Activated CD8-positive, alpha-beta memory T cell treated with anti-CD3 and anti-CD28 coated beads for 1 hour (primary cell): ENCODE measurements at regions not wholly inside any gene's neighbourhood (a gene's known extent, or its start where the extent isn't known, plus 50 kb on each side); places are given as distances from the start of the nearest gene placed in this dataset.

Experiments used
- DNase-seq, 2 donors: peaks; one replicate each; pipeline ENCODE4 v3.0.0-alpha.2; 2020; ENCODE audit warnings: low read depth in 1 of 2; ENCODE audit errors: extremely low read depth in 1 of 2

DNA sequence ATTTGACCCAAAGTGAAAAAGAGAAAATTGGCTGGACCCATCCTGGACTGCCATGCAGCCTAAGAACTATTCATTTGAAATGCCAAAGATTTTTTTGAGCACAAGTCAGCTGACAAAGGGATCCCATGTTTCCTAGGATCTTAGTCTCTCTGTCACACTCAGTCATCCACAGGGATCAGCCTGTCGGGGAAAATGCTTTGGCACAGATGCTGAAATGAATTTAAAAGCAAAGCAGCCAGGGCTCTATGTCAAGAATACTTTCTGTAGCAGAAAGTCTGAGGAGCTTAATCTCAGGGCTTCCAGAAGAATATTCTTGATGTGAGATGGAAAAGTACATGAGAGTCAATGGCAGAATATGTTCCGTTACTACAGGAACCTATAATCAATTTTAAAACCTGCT is 1900.8 kb downstream of the MRPL39 start:
- no peak for DNase-seq

DNA sequence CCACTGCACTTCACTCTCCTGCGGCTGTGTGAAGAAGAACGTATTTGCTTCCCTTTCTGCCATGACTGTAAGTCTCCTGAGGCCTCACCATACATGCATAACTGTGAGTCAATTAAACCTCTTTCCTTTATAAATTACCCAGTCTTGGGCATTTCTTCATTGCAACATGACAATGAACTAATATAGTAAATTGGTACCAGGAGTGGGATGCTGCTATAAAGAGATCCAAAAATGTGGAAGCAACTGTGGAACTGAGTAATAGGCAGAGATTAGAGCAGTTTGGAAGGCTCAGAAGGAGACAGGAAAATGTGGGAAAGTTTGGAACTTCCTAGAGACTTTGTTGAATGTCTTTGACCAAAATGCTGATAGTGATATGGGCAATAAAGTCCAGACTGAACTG is 1907.9 kb downstream of the MRPL39 start:
- no peak for DNase-seq

DNA sequence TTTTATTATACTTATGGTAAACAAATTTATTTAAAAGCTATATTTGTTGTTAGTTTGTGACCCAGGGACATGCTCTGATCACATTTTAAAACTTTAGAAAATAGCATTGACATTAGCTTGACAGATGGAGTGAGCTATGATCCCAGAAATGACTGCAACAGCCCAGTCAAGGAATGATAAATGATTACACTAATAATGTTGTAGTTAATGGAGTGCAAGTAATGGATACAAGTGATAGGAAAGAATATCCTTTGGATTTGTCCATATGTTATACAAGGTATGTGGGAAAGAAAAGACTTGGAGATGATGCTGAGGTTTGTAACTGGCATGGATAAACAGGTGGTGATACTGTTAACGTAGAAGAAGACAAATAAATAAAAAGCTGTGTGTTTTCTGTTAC is 1908.7 kb downstream of the MRPL39 start:
- no peak for DNase-seq

DNA sequence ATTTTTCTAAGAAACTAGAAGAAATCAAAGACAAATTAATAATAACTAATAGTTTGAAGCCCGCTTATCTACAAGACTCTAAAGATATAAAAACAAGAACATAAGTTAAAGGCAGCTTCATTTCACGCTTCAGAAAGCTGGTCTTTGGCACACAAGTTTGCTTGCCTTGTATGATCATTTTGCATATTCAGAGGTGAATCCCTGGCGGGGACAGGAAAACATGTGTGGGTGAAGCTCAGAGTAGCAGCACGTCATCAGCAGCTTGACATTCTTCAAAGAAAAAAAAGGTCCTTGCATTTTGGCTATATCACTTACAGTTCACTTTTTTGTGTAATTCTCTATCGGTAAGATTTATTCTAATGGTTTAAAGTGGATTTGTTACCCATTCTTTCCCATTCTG is 1911.8 kb downstream of the MRPL39 start:
- DNase-seq: no peak

DNA sequence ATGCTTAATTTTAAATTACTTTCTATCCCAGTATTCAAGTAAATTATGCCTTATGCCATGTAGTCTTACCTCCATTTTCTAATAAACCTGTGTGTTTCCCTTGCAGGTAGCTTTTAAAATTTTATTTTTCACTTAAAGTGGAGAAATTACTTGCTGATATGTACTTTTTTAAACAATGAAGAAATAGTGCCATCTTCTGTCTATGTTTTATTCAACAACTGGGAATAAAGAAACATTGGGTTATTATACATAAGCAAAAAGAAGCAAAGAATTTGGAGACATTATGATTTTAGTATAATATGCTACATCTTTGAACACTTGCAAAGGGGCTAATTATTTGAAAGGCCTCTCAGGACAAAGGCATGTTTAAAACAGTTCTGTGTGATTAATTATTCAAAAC is 1912.9 kb downstream of the MRPL39 start:
- DNase-seq: no peak

DNA sequence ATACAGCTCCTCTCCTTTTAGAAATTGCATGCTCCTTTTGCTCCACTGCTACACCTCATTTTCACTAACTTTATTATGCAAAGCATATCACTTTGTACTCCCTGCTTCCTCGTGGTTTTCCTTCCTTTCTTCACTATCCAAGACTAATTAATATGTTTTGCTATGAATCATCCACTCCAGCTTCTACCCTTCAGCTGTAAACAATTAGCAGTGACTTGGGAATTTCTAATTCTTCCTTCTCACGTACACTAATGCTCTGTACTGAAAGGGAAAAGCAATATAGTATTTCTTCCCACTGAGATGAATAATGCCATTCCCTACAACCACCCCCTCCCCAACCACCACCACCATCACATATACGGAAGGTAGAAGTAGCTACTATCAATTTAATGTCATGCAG is 1917.0 kb downstream of the MRPL39 start:
- DNase-seq: no peak

DNA sequence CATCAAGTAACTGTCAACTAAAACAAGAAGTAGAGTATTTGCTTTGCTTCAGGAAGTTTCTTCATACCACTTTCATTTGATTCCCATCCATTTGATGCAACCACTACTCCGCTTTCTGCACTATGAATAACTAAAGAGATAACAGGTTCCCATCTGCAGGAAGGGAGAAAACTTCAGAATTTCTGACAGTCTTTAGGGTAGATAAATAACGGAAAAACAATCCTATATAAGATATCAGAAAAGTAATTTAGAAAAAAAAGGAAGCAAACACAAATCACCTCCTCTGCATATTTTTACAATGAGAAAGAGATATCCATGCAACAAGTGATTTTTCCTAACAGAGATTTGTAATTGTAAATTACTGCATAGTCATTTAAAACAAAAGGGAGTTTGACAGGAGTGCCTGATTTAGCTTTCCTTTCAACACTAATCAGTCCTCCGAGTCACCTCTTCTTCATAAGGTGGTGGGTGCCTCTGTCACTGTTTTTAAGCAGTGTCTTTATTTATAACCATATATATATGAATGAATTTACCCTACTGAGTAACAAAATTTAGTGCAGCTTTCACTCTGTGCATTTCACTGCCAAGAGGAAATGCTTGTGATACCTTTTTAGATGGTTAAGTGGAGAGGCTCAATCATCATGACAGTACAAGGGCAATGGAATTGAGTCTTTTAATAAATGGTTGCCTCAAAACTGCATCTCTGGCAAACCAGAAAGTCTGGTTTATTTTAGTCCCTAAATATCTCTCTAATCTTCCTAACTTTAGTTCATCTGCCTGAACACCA is 1920.4 kb downstream of the MRPL39 start:
- DNase-seq: no peak

DNA sequence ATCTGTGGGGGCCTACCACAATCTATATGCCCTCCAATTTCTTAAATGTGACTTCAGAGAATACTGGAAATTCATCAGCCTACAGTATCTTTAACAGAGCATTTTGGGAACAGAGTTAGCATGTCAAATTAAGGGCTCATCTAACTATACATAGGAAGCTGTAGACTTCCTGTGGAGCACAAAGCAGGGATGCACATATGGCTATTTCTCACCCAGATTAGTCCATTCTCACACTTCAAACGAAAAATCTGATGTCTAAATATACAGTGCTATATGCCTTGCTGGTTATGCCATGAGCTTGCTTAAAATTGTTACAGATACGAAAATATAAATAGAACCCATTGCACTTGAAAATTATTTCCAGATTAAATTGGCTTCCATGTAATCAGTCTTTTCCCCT is 1922.8 kb downstream of the MRPL39 start:
- no peak for DNase-seq

DNA sequence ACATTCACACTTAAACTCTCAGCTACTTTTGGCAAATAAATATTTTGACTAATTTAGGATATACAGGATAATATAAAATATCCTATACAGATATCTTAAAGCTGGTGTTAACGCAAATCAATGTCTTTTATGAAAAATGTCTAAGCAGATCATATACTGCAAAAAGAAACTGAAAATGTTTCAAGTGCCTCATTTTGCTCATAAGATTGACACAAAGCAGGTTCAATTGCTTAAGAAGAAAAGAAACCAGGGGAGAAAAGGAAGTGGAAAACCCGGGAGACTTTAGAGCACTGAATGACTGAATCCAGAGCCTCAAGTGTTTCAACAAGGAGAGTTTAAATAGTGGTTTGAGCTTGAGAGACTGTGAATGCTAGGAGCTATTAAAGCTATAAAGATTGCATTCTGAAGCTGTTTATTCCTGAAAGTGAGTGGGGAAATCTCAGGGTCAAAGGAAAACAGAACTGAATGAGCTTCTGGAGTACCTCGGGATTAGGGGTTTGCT is 1943.0 kb downstream of the MRPL39 start:
- DNase-seq: no peak

DNA sequence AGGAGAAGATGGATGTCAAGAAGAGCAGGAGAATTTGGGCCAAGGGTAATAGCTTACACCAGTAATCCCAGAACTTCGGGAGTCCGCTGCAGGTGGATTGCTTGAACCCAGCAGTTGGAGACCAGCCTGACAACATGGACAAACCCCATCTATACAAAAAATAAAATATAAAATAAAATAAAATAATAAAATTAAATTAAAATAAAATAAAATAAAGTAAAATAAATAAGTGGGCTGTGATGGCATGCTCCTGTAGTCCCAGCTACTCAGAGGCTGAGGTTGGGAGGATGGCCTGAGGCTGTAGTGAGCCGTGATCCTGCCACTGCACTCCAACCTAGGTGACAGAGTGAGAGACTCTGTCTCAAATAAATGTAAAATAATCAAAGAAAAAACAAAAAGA is 1946.7 kb downstream of the MRPL39 start:
- no peak for DNase-seq

DNA sequence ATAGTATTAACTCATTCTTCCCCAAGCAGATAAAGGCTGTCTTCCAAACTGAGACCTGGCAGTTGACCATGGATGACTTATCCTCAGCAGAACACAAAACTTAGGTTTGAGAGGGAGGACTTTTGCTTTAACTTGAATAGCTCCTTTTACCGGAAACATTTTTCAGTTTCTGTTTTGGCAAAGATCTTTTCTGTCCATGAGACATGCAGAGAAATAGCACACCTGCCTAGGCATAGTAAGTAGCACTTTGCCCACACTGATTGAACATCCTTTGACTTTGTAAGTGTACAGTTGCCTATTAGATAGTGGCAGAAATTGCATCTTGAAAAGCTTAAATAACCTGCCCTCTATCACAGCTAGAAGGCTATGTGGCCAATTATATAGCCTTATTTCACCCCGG is 1962.5 kb downstream of the MRPL39 start:
- DNase-seq: no peak

DNA sequence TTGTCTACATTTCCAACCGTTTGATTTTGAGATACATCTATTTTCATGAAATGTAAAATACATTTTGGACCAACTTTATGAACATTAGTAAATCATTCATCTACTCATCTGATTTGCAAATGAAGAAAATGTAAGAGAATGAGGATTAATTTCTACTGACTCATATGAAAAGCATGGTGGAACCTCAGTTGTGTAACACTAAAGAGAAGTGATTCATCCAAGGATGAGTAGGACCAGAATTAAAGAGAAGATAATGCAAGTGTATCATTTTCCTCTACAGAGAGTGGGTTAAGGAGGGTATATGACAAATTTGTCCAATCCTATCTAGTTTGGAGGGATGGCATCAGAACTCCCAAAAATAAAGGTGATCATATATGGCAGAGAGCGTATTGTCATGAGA is 1967.6 kb downstream of the MRPL39 start:
- no peak for DNase-seq

DNA sequence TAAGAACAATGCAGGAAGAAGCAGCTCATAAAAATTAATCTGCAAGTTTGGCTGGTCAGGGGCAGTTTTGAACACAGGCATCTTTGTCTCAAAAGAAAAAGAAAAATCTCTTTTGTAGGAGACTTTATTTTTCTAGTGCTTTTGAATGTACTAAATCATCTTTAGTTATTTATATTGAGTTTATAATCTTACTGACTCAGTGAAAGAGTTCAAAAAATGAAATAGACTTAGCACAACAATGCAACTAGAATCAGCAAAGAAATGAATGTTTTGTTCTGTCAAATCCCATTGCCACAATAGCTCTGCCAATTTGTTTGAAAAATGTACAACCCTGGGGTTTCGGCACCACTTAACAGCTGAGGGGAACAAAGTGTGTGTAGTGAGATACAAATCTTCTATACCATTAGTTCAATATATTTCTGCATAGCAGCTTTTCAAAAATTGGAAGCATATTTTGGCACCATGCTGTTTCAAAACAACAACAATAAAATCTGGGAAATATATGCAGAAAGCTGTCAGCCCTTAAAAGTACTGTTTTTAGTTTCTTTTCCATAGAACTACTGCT is 1969.1 kb downstream of the MRPL39 start:
- DNase-seq: no peak

DNA sequence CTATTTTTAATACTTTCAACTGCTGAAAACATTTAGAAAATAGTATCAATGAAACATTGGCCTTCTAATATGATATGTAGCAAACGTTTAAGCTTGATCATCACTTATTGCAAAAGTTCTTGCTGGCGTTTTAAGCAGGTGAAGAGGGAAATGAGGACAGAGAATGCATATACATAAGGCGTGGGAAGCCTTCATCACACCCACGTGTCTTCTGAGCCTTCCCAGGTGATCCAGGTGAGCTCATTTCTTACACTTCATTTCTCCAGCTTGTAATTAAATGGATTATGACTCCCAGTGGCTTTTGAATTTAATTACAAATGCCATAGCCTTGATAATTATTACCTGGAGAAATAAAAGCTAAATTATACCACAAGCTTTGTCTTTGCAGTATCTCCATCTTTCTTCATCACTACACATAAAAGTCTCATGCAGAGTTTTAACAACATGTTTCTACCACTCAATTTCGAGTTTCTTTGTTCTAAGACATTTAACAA is 1973.8 kb downstream of the MRPL39 start:
- DNase-seq: no peak

DNA sequence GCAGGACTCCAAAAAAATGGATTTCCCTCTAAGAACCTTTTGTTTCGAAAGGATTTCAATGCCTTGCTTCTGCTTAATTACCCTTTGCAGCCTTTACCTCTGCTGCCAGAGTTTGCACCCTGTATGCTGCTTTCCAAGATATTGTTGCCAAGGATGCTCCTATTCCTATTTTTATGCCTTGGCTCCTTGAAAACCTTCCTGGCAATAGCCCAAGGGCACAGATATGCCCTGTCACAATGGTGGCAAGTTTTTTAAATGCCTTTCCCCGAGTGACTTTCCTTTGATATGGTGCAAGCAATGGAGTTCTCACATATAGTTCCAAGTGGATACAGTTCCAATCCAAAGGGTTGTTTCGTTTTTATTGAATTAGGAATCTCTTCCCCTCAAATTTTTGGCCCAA is 1983.0 kb downstream of the MRPL39 start:
- no peak for DNase-seq

DNA sequence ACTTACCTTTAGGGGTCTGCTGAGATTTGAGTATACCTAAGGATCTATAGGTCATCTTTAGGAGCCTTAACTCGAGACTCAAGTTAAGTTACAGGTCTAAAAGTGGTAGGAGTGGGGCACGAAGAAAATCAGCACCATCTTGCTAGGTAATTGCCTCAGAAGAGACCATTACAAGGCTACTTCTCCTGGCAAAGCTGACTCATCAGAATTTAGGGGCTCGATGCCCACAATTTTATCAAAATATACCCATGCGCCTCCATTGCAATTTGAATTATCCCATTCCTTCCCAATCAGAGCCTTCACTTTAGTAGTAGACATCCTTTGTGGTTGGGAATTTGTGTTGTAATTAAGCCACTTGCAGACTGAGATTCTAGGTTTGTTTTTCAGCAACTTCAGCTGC is 1994.3 kb downstream of the MRPL39 start:
- DNase-seq: no peak

DNA sequence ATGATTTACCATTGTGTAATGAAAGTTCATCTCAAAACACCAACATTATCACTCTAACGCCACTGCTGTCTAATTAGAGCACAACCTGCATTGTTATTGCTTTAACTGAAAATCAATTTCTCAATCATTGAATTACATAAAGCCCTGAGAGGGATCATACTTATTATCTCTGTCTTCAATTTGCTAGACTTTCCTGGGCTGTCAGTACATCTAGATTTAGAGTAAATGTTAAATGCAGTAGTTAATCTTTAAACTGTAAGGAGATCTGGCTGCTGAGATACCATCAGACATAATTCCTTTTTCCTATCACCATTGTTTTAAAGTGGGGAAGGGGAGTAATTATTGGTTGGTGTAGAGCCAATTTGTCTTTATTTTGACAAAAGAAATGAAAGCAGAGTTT is 1995.1 kb downstream of the MRPL39 start:
- no peak for DNase-seq

DNA sequence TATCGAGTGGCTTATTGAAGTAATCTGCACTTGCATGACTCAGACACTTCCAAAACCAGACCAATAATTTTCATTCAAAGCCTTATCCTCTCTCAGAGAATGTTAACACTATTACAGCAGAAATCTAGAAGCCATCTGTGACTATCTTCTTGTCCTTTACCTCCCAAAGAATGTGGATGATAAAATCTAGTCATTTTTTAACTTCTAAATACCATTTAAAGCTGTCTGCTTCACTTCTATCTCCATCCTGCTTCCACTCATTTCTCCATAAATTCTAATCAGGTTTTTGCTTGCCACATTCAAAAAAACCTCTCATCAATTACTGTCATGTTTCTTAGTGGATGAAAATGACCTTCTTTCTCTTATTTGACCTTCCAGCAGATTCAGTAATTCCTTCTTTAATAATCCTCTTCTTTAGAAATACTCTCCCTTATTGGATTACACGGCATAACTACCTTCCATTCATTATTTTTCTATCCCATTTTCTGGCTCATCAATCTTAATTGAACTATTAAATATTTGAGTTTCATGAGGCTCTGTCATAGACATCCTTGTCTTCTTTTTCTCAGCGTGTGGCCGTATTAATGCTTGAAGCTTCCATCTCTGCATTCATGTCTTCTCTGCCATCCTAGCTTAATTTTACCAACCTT is 1999.4 kb downstream of the MRPL39 start:
- DNase-seq: no peak

DNA sequence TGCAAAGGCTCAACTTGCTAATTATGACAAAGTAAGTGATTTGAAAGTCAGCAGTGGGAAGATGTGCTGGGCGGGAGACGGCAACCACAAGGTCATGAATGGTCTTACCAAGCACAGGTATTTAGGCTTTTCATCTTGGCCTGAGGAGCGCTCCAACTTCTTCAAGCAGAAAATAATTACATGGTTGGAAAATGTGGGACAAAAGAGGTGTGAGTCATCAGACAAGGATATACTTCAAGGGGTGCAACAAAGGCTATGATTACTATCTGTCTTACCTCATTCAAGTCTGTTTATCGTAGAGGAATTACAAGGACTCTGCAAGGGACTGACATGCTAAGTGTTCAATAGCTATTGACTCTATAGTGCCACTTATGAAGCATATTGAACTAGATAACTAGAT is 2005.7 kb downstream of the MRPL39 start:
- no peak for DNase-seq

DNA sequence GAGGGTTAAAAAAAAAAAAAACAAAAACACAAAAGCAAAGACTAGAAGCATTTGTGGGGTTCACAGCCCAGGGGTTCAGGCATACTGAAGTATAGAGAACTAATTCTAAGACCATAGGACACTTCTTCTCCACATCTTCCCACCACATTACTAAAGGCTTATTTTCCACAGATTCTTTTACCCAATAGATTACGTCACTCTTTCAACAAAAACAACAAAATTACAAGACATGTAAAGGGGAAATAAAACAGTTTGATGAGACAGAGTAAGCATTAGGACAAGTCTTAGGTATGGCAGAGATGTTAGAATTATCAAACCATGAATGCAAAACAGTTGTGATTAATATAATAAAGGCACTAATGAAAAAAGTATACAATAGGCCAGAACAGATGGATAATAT is 2013.7 kb downstream of the MRPL39 start:
- DNase-seq: no peak

DNA sequence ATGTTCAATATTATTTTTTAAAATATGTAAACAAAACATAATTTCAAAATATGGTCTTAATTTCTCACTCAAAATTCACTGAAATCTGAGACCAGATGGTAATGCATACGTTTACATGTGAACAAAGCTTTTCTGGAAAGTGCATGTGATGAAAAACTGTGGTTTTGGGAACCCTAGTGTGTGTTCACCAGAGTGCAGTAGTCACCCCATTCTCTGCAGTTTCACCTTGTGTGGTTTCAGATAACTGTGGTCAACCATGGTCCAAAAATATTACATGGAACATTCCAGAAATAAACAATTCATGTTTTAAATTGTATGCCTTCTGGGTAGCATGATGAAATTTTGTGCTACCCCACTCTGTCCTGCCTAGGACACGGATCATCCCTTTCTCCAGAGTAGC is 2021.9 kb downstream of the MRPL39 start:
- no peak for DNase-seq

DNA sequence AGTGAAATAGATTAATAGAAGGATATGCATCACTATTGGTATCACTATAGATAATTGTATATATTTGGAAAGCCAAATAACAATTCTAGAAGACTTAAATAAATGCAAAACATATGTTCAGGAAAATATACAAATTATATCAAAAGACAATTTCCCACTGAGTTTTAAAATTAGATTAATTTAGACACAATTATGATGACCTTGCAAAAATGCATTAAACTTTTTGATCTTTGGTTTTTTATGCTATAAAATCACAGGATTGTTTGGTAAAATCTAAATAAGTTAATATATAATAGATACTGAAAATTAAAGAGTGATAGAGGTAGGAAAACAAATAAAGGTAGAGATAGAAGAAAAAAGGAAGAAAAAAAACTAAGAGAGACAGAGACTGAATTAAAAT is 2027.7 kb downstream of the MRPL39 start:
- DNase-seq: no peak
